Ovary (tissue), 1 donor: ENCODE measurements at regions not wholly inside any gene's neighbourhood (a gene's known extent, or its start where the extent isn't known, plus 50 kb on each side); places are given as distances from the start of the nearest gene placed in this dataset.

Experiments used
- EP300 ChIP-seq: sonication (generic); formaldehyde crosslinking; IDR thresholded peaks from one replicate; pipeline ENCODE4 v1.6.1; 2017; ENCODE audit warnings: antibody characterized with exemption
- POLR2A ChIP-seq: fragments of 450-650 bp; IDR thresholded peaks from one replicate; pipeline ENCODE4 v1.6.1; 2017; ENCODE audit warnings: antibody characterized with exemption, mild to moderate bottlenecking, moderate library complexity

- no peak for TF ChIP-seq EP300
- TF ChIP-seq POLR2A, result no peak
Measured at GRCh38 chr4:77349364-77349763, 192.4 kb downstream of the CCNG2 start.
